ENCODE measurements at regions not wholly inside any gene's neighbourhood (a gene's known extent, or its start where the extent isn't known, plus 50 kb on each side); places are given as distances from the start of the nearest gene placed in this dataset.

DNA sequence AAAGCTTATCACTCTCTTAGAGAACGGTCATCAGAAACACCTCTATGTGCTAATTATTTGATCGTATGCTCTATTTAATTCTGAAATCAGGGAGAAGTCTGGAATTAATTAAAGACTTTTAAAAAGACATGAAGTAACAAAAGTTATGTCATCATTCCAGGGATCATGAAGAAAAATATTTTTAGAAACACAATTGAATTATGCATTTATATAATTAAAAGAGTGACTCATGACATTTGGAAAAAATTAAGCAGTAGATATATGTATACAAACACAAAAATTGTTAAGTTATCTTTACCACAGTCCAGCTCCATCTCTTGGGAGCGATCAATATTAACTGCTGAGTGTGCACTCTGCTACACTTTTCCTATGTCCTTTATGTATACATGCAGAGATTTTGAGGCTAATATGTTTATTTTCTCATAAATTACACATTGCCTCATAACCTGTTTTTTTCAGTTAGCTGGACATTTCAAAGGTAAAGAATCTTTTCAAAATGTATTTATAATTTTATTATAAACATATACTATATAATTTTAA lies 717.7 kb downstream of the GBE1 start:
- no peaks in the 10 kb centered on the region for H3K27me3 ChIP-seq (ENCODE audit: insufficient read depth, low read length)
- H3K9me3 ChIP-seq (ENCODE audit: insufficient read depth, low read depth, low read length), result no peaks in the 10 kb centered on the region
- WGBS, result 100% methylated on average over 2 of the region's 3 CpGs
- no peak overlapping the region for H3K9ac ChIP-seq (ENCODE audit: low read depth, low read length)
- no peak overlapping the region for H3K4me3 ChIP-seq (ENCODE audit: low read length)
- H3K27ac ChIP-seq (ENCODE audit: low read depth, low read length), result no peak overlapping the region
- H3K4me1 ChIP-seq (ENCODE audit: insufficient read depth, low read length), result no peaks in the 10 kb centered on the region
- H3K36me3 ChIP-seq (ENCODE audit: insufficient read depth, low read length), result no peaks in the 10 kb centered on the region

DNA sequence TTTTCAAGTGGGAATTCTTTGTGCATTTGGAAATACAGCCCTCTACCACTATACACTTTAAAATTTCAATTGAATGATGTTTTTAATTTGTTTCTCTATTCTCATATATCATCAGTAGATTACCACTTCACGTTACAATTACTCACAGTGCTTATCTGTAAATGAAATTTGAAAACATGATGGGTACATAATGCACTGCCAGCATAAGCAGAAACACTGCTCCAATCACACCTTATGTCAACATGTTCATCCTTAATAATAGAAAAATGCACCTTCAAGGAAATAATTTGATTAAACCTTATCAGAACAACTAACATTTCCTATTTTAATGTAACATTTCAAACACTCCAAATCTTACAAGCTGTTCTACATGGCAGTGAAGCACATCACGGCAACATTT lies 718.4 kb downstream of the GBE1 start:
- no peak overlapping the region for H3K9ac ChIP-seq (ENCODE audit: low read depth, low read length)
- no peaks in the 10 kb centered on the region for H3K27me3 ChIP-seq (ENCODE audit: insufficient read depth, low read length)
- no peak overlapping the region for H3K4me3 ChIP-seq (ENCODE audit: low read length)
- no peak overlapping the region for H3K27ac ChIP-seq (ENCODE audit: low read depth, low read length)
- WGBS, result 97% methylated on average over 2 of the region's 2 CpGs
- H3K4me1 ChIP-seq (ENCODE audit: insufficient read depth, low read length), result no peaks in the 10 kb centered on the region
- no peaks in the 10 kb centered on the region for H3K9me3 ChIP-seq (ENCODE audit: insufficient read depth, low read depth, low read length)
- H3K36me3 ChIP-seq (ENCODE audit: insufficient read depth, low read length), result no peaks in the 10 kb centered on the region

DNA sequence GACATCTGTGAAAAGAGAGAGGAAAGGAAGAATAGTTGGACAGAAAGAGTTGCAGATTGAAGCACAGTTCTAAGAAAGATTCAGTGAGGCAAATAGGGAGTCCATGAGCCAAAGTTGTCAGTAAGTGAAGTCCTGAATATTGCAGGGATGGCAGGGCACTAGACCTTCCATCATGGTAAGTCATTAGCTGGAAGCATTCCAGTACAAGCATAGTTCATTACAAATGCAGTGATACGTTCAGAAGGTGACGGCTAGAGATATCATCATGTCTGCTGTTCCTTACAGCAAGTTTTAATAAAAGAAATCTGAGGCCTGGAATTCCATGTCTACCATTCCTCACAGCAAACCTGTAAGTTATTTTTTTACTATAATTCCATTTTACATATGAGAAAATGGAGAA lies 720.1 kb downstream of the GBE1 start:
- Histone ChIP-seq H3K9me3 (ENCODE audit: insufficient read depth, low read depth, low read length) (no peaks in the 10 kb centered on the region), H3K4me3 (ENCODE audit: low read length) (no peak overlapping the region), H3K36me3 (ENCODE audit: insufficient read depth, low read length) (no peaks in the 10 kb centered on the region), H3K27me3 (ENCODE audit: insufficient read depth, low read length) (no peaks in the 10 kb centered on the region), H3K4me1 (ENCODE audit: insufficient read depth, low read length) (no peaks in the 10 kb centered on the region), H3K9ac (ENCODE audit: low read depth, low read length) (no peak overlapping the region), H3K27ac (ENCODE audit: low read depth, low read length) (no peak overlapping the region)
- WGBS, result 97% methylated on average over 2 of the region's 2 CpGs

DNA sequence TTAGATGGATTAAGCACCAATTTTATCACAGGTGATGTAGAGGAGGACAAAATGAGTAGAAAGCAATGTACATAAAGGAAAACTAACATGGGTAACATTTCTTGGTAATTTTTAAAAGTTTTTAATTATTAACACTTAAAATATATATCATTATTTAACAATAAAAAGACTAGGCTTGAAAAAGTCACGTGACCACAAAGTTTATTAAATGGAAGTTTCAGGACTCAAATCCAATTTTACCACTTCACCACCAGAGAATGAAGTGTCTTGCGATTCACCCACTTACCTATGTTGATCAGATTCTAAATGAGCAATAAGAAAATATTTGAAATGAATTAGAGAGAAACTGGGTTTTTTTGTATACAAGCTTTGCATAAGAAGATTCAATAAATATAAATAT lies 721.3 kb downstream of the GBE1 start:
- Histone ChIP-seq H3K9ac (ENCODE audit: low read depth, low read length) (no peak overlapping the region), H3K4me3 (ENCODE audit: low read length) (no peak overlapping the region), H3K4me1 (ENCODE audit: insufficient read depth, low read length) (no peaks in the 10 kb centered on the region), H3K27me3 (ENCODE audit: insufficient read depth, low read length) (no peaks in the 10 kb centered on the region), H3K9me3 (ENCODE audit: insufficient read depth, low read depth, low read length) (no peaks in the 10 kb centered on the region), H3K36me3 (ENCODE audit: insufficient read depth, low read length) (no peaks in the 10 kb centered on the region), H3K27ac (ENCODE audit: low read depth, low read length) (no peak overlapping the region)
- 100% methylated on average over 1 of the region's 2 CpGs for WGBS

DNA sequence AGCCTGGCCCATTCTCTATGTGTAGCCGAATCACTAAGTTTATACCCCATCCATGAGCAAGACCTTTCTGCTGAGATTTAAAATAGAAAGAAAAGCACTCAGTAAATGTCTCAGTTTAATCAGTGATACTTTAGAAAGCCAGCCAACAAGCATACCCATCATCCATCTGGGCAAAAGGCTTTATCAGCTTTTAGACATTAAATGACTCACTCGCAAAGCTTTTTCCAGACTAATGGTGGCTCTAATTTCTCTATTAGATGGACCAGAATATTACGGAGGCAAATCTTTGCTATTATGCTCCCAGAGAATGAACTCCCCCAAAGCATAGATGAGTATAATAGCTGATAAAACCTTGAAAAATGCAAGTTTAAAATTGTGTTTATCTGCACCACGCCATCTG lies 727.8 kb downstream of the GBE1 start:
- Histone ChIP-seq H3K9me3 (ENCODE audit: insufficient read depth, low read depth, low read length) (no peaks in the 10 kb centered on the region), H3K4me3 (ENCODE audit: low read length) (no peak overlapping the region)
- whole genome bisulfite sequencing, result 96% methylated on average over 4 of the region's 4 CpGs

DNA sequence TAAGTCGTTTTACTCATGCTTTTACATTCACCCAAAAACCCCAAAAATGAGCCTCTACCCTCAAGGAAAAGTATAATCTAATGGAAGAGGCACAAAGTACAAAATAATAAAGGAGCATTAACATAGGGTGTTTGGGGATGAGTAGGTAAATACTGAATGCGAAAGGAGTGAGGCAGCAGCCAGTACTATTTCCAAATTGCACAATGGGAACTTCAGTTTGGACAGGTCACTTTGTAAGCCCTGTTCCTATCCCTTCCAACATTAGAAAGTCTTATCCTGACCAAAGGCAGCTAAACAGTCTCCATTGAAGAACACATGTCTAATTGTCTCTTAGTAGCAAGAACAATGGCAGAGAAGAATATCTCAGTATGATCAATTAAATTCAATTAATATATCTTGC lies 728.3 kb downstream of the GBE1 start:
- H3K4me1 ChIP-seq (ENCODE audit: insufficient read depth, low read length), result no peaks in the 10 kb centered on the region
- no peak overlapping the region for H3K9ac ChIP-seq (ENCODE audit: low read depth, low read length)
- 100% methylated on average over 1 of the region's 2 CpGs for WGBS
- H3K9me3 ChIP-seq (ENCODE audit: insufficient read depth, low read depth, low read length), result no peaks in the 10 kb centered on the region
- H3K27ac ChIP-seq (ENCODE audit: low read depth, low read length), result no peak overlapping the region
- H3K4me3 ChIP-seq (ENCODE audit: low read length), result no peak overlapping the region
- no peaks in the 10 kb centered on the region for H3K27me3 ChIP-seq (ENCODE audit: insufficient read depth, low read length)
- no peaks in the 10 kb centered on the region for H3K36me3 ChIP-seq (ENCODE audit: insufficient read depth, low read length)

More for the DNA sequence above, 727.8 kb downstream of the GBE1 start:
- H3K4me1 ChIP-seq (ENCODE audit: insufficient read depth, low read length), result no peaks in the 10 kb centered on the region
- no peaks in the 10 kb centered on the region for H3K36me3 ChIP-seq (ENCODE audit: insufficient read depth, low read length)
- H3K27ac ChIP-seq (ENCODE audit: low read depth, low read length), result no peak overlapping the region
- H3K9ac ChIP-seq (ENCODE audit: low read depth, low read length), result no peak overlapping the region
- no peaks in the 10 kb centered on the region for H3K27me3 ChIP-seq (ENCODE audit: insufficient read depth, low read length)

DNA sequence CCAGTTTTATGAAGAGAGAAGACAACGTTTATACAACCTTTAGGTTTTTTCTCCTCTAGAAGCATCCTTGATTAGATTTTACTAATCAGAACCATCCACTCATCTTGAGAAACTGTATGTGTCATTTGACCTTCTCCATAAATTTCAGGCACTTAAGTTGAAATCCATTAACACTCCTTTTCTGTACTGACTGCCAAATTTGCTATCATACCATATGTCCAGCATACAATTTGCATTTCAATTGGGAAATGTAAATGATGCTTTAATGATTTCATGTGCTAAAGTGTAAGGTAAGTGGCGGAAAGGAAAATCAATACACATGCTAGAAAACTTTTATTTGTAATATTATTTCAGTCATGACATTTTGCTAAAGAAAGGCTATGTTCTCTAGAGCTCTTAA lies 731.6 kb downstream of the GBE1 start:
- Histone ChIP-seq H3K27ac (ENCODE audit: low read depth, low read length) (no peak overlapping the region), H3K27me3 (ENCODE audit: insufficient read depth, low read length) (no peaks in the 10 kb centered on the region), H3K4me3 (ENCODE audit: low read length) (no peak overlapping the region), H3K9ac (ENCODE audit: low read depth, low read length) (no peak overlapping the region), H3K4me1 (ENCODE audit: insufficient read depth, low read length) (no peaks in the 10 kb centered on the region), H3K9me3 (ENCODE audit: insufficient read depth, low read depth, low read length) (no peaks in the 10 kb centered on the region), H3K36me3 (ENCODE audit: insufficient read depth, low read length) (no peaks in the 10 kb centered on the region)
- WGBS, result 90% methylated on average over 1 of the region's 2 CpGs

DNA sequence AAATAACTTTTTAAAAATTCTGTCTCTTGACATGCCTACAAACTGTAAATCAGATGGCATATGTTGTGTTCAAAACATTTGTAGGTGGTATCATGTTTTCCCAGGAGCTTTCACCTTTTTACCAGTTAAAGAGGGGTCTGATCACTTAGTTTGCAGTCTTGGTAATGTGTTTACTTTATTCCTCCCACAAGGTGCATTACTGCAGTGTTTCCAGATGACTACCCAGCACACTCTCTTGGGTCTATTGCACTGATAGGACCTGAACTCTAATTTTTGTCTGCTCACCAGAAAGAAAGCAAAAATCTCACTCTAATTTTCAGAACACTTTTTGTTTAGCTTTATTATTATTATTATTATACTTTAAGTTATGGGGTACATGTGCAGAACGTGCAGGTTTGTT lies 734.1 kb downstream of the GBE1 start:
- no peak overlapping the region for H3K9ac ChIP-seq (ENCODE audit: low read depth, low read length)
- no peak overlapping the region for H3K4me3 ChIP-seq (ENCODE audit: low read length)
- H3K27ac ChIP-seq (ENCODE audit: low read depth, low read length), result no peak overlapping the region
- 100% methylated on average over 1 of the region's 1 CpG for WGBS
- H3K27me3 ChIP-seq (ENCODE audit: insufficient read depth, low read length), result no peaks in the 10 kb centered on the region
- no peaks in the 10 kb centered on the region for H3K9me3 ChIP-seq (ENCODE audit: insufficient read depth, low read depth, low read length)
- no peaks in the 10 kb centered on the region for H3K4me1 ChIP-seq (ENCODE audit: insufficient read depth, low read length)
- H3K36me3 ChIP-seq (ENCODE audit: insufficient read depth, low read length), result no peaks in the 10 kb centered on the region

DNA sequence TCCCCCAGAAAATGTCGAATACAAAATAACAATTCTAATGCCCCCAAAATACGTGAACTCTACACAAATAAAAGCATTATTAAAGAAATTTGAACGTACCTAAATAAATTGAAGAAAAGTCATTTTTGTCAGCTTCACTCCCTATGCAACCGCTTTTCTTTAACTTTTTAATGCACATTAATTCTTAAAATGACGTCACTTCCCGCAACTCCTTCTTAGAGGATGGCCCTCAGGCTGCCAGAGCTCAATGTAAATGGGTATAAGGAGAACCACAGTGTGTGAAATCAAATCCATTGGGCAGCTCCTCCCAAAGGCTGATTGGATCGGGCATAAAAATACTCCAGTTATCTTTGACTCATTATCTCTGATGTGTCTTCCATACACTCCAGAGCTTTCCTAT lies 736.9 kb downstream of the GBE1 start:
- H3K27me3 ChIP-seq (ENCODE audit: insufficient read depth, low read length), result no peaks in the 10 kb centered on the region
- no peaks in the 10 kb centered on the region for H3K36me3 ChIP-seq (ENCODE audit: insufficient read depth, low read length)
- H3K4me3 ChIP-seq (ENCODE audit: low read length), result no peak overlapping the region
- no peaks in the 10 kb centered on the region for H3K9me3 ChIP-seq (ENCODE audit: insufficient read depth, low read depth, low read length)
- H3K27ac ChIP-seq (ENCODE audit: low read depth, low read length), result no peak overlapping the region
- WGBS, result 93% methylated on average over 7 of the region's 7 CpGs
- H3K9ac ChIP-seq (ENCODE audit: low read depth, low read length), result no peak overlapping the region
- H3K4me1 ChIP-seq (ENCODE audit: insufficient read depth, low read length), result no peaks in the 10 kb centered on the region

DNA sequence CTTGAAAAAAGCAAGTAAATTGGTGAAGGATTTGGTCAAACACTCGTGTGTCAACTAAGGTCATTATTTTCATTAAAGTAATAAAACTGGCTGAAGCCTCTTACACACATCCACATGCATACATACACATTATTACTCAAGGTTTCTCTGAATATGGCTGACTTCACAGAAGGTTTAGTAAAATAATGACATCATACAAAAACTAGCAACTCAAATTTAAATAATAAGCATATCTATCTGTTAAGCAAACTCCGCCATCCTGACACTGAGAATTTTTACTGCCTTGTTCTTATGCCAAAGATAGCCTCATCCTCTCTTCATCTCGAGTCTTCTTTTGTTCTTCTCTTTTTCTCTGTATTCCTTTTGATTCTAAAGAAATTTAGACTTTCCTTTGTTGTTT lies 739.1 kb downstream of the GBE1 start:
- no peak overlapping the region for H3K4me3 ChIP-seq (ENCODE audit: low read length)
- H3K4me1 ChIP-seq (ENCODE audit: insufficient read depth, low read length), result no peaks in the 10 kb centered on the region
- no peaks in the 10 kb centered on the region for H3K36me3 ChIP-seq (ENCODE audit: insufficient read depth, low read length)
- H3K27me3 ChIP-seq (ENCODE audit: insufficient read depth, low read length), result no peaks in the 10 kb centered on the region
- H3K9ac ChIP-seq (ENCODE audit: low read depth, low read length), result no peak overlapping the region
- WGBS, result 89% methylated on average over 2 of the region's 3 CpGs
- no peaks in the 10 kb centered on the region for H3K9me3 ChIP-seq (ENCODE audit: insufficient read depth, low read depth, low read length)
- H3K27ac ChIP-seq (ENCODE audit: low read depth, low read length), result no peak overlapping the region

DNA sequence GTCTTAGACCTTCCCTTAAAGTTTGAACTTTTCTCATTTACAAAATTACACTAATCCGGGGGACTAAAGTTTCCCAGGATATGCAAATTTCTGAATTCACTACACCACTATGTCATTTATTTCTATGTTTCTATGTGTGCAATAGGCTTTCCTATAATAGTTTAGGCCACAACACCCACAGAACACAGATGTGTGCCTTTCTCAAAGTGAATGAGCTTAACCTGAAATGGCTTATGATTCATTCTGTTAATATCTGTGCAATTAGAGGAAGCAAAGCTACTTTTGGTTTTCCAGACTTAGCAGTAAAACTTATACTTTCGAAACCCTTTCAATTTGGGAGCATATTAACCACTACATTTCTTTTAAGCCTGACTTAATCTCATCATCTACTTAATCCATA lies 748.1 kb downstream of the GBE1 start:
- Histone ChIP-seq H3K27ac (ENCODE audit: low read depth, low read length) (no peak overlapping the region), H3K27me3 (ENCODE audit: insufficient read depth, low read length) (no peaks in the 10 kb centered on the region), H3K4me3 (ENCODE audit: low read length) (no peak overlapping the region), H3K4me1 (ENCODE audit: insufficient read depth, low read length) (no peaks in the 10 kb centered on the region), H3K9me3 (ENCODE audit: insufficient read depth, low read depth, low read length) (peaks cover 4% of the 10 kb centered on the region; the same call in 1 of the 2 replicates), H3K9ac (ENCODE audit: low read depth, low read length) (no peak overlapping the region), H3K36me3 (ENCODE audit: insufficient read depth, low read length) (no peaks in the 10 kb centered on the region)
- 94% methylated on average over 2 of the region's 2 CpGs for WGBS

DNA sequence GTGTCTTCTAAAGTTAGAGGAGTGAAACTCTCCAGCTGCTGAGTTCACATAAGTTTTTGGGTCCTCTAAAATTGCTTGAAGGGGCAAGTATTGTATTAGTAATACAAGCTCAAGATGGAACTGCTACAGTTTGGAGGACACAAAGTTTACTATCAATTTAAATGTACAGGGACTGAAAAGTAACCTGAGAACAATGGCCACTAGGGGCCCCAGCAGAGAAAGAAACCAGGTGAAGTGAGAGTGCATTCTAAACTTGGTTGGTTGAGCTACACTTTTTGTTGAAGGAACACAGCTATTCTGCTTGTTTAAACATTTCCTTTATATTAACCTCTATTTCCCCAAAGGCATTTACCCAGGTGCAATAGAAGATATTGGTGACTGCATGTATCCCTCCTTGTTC lies 755.5 kb downstream of the GBE1 start:
- H3K27me3 ChIP-seq (ENCODE audit: insufficient read depth, low read length), result no peaks in the 10 kb centered on the region
- H3K9ac ChIP-seq (ENCODE audit: low read depth, low read length), result no peak overlapping the region
- H3K9me3 ChIP-seq (ENCODE audit: insufficient read depth, low read depth, low read length), result peaks cover 4% of the 10 kb centered on the region; the same call in 1 of the 2 replicates
- no peaks in the 10 kb centered on the region for H3K4me1 ChIP-seq (ENCODE audit: insufficient read depth, low read length)
- H3K4me3 ChIP-seq (ENCODE audit: low read length), result no peak overlapping the region
- H3K36me3 ChIP-seq (ENCODE audit: insufficient read depth, low read length), result no peaks in the 10 kb centered on the region
- no peak overlapping the region for H3K27ac ChIP-seq (ENCODE audit: low read depth, low read length)

All from HUES64 (cell line).